ENCODE measurements at regions not wholly inside any gene's neighbourhood (a gene's known extent, or its start where the extent isn't known, plus 50 kb on each side); places are given as distances from the start of the nearest gene placed in this dataset.

DNA sequence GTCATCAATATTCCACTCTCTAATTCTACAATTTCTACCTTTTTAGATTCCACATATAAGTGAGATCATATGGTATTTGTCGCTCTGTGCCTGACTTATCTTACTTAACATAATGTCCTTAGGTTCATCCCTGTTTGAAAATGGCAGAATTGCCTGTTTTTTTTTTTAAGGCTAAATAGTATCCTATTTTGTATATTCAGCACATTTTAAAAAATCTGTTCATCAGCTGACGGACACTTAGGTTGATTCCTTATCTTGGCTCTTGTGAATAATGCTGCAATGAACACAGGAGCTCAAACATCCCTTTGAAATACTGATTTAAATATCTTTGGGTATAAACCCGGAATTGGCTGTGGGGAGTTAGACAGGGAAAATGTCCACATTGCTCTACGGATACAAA, 326.7 kb upstream of the THBS1 start:
- no peak for TF ChIP-seq SMC3 (IDR thresholded peaks at IDR 0.05)
- TF ChIP-seq POLR2A (IDR thresholded peaks at IDR 0.05; ENCODE audit: low read length): no peak
- TF ChIP-seq CHD4 (IDR thresholded peaks at IDR 0.05; ENCODE audit: borderline replicate concordance): no peak
- no peak for TF ChIP-seq TP53 (CRISPR knock-in tag; IDR thresholded peaks at IDR 0.05)
- TF ChIP-seq POLR2AphosphoS2 (conservative IDR thresholded peaks at IDR 0.05; ENCODE audit: low read length): no peak
- TF ChIP-seq CTCF (IDR thresholded peaks at IDR 0.05): no peak
- TF ChIP-seq EP300 (IDR thresholded peaks at IDR 0.05): no peak
- no peak for TF ChIP-seq CEBPB (IDR thresholded peaks at IDR 0.05)
- TF ChIP-seq MAX (IDR thresholded peaks at IDR 0.05): no peak

Measured in A549 (cell line).